ENCODE measurements at regions not wholly inside any gene's neighbourhood (a gene's known extent, or its start where the extent isn't known, plus 50 kb on each side); places are given as distances from the start of the nearest gene placed in this dataset.

DNA sequence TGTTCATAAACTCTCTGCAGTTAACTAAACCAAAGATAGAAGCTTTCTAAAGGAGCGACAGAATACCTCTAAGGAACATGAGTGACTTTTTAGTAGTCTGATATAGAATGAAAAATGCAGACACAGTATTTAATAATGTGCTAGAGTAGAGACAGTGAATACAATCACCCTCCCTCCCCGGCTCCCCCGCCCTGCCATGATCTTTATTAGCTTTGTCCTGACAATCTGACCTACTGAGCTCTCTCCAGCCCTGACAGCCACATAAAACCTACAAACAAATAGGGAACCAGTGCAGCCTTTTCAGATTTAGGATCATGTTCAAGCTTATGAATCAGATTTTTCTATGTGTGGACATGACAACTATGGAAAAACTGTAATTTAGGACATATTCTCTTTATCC, 777.6 kb upstream of the FANCL start:
- no peaks in the 10 kb centered on the region for H3K79me1 ChIP-seq (ENCODE audit: low read depth, low read length)
- H4K5ac ChIP-seq (ENCODE audit: insufficient read length, low read depth, low read length): no peak overlapping the region
- H3K79me2 ChIP-seq (ENCODE audit: control insufficient read depth in 1 of 2, insufficient read depth in 2 of 2, low read length in 2 of 2): no peaks in the 10 kb centered on the region
- H3K14ac ChIP-seq (ENCODE audit: insufficient read length): no peak overlapping the region
- no peaks in the 10 kb centered on the region for H3K23me2 ChIP-seq (ENCODE audit: low read depth, low read length)
- FAIRE-seq: no peak
- no peaks in the 10 kb centered on the region for H3K36me3 ChIP-seq (ENCODE audit: control insufficient read depth in 2 of 4, insufficient read depth in 4 of 4, low read length in 3 of 4)
- H2BK12ac ChIP-seq (ENCODE audit: low read depth, low read length): no peak overlapping the region
- 96% methylated on average over 3 of the region's 3 CpGs; no CpG with 5 or more reads in 1 of the 2 experiments for WGBS, 2 experiments (ENCODE audit: extremely low coverage in 1 of 2, insufficient coverage in 1 of 2, insufficient read length in 1 of 2, insufficient replicate concordance in 2 of 2, low coverage in 1 of 2, low lambda C conversion rate in 2 of 2, missing lambda C conversion rate in 1 of 2)
- no peak overlapping the region for H2AK5ac ChIP-seq (ENCODE audit: low read depth, low read length)
- no peak overlapping the region for H4K91ac ChIP-seq (replicated peaks; ENCODE audit: insufficient read length, low read length)
- no peak overlapping the region for H3K9ac ChIP-seq (replicated peaks in 1 of 4; ENCODE audit: extremely low read depth in 1 of 4, low read depth in 3 of 4, low read length in 3 of 4)
- H3K4me3 ChIP-seq (ENCODE audit: extremely low read depth in 1 of 4, insufficient read depth in 2 of 4, low read depth in 3 of 4, low read length in 4 of 4): no peak overlapping the region
- no peaks in the 10 kb centered on the region for H3K27me3 ChIP-seq (replicated peaks in 1 of 4; ENCODE audit: control insufficient read depth in 3 of 4, extremely low read depth in 1 of 4, insufficient read depth in 3 of 4, low read length in 3 of 4)
- H2BK20ac ChIP-seq (ENCODE audit: low read length): no peak overlapping the region
- CTCF ChIA-PET (ENCODE audit: partially characterized antibody): interaction anchor here (0.6 to 1.6 kb wide), 2 partner anchors 8 to 224 kb away, joined by 4 to 5 read pairs; no protein-coding TSS in a partner anchor
- H2BK15ac ChIP-seq (ENCODE audit: low read length): no peak overlapping the region
- H2AFZ ChIP-seq (ENCODE audit: low read length): no peak overlapping the region
- no peak overlapping the region for H3K18ac ChIP-seq (ENCODE audit: extremely low read depth, low read length)
- H3K4me1 ChIP-seq (replicated peaks in 1 of 4; ENCODE audit: control insufficient read depth in 3 of 4, insufficient read depth in 4 of 4, low read length in 3 of 4): no peaks in the 10 kb centered on the region
- no peak overlapping the region for H3K4me2 ChIP-seq (ENCODE audit: insufficient read depth in 1 of 2, low read depth in 2 of 2, low read length in 2 of 2)
- H2BK120ac ChIP-seq (replicated peaks; ENCODE audit: low read depth, low read length): no peak overlapping the region
- no peak overlapping the region for H3K4ac ChIP-seq (replicated peaks; ENCODE audit: insufficient read length, low read depth, low read length)
- H4K8ac ChIP-seq (ENCODE audit: extremely low read depth, insufficient read depth, low read length): no peak overlapping the region
- TF ChIP-seq HDAC2 (IDR thresholded peaks at IDR 0.05; ENCODE audit: borderline replicate concordance in 1 of 2, low read depth in 2 of 2, low read length in 2 of 2) (no peak), FOSL1 (IDR thresholded peaks at IDR 0.05; ENCODE audit: insufficient read depth, low read depth, low read length) (no peak), EGR1 (IDR thresholded peaks at IDR 0.05; ENCODE audit: borderline replicate concordance, low read depth, low read length) (no peak), SAP30 (IDR thresholded peaks at IDR 0.05; ENCODE audit: insufficient read depth, insufficient replicate concordance, low read length) (no peak), RXRA (IDR thresholded peaks at IDR 0.05; ENCODE audit: insufficient read depth, low read depth, low read length) (no peak), NRF1 (IDR thresholded peaks at IDR 0.05; ENCODE audit: low read depth, low read length) (no peak), TAF1 (IDR thresholded peaks at IDR 0.05; ENCODE audit: low read depth, low read length) (no peak), KDM4A (IDR thresholded peaks at IDR 0.05; ENCODE audit: low read depth, low read length, severe bottlenecking) (no peak), HDAC6 (IDR thresholded peaks at IDR 0.05; ENCODE audit: low read depth, low read length) (no peak), CREB1 (IDR thresholded peaks at IDR 0.05) (no peak), YY1 (IDR thresholded peaks at IDR 0.05; ENCODE audit: low read depth, low read length) (no peak), MAFK (IDR thresholded peaks at IDR 0.05; ENCODE audit: low read depth, low read length) (no peak), GTF2F1 (IDR thresholded peaks at IDR 0.05; ENCODE audit: borderline replicate concordance, low read depth, low read length) (no peak), KDM5A (IDR thresholded peaks at IDR 0.05; ENCODE audit: low read length) (no peak), SP2 (IDR thresholded peaks at IDR 0.05; ENCODE audit: low read length) (no peak)
- no peak for DNase-seq (ENCODE audit: low read depth in 1 of 2, low spot score in 2 of 2)
- H4K20me1 ChIP-seq (replicated peaks in 1 of 2; ENCODE audit: control insufficient read depth in 1 of 2, insufficient read depth in 2 of 2, low read length in 2 of 2): no peaks in the 10 kb centered on the region
- H2BK5ac ChIP-seq (ENCODE audit: low read depth, low read length): no peak overlapping the region
- no peaks in the 10 kb centered on the region for H3K9me3 ChIP-seq (ENCODE audit: insufficient read depth in 2 of 2, low read depth in 1 of 2, low read length in 1 of 2)
- H3K27ac ChIP-seq (ENCODE audit: low read depth, low read length): no peak overlapping the region
- H3K56ac ChIP-seq (replicated peaks; ENCODE audit: insufficient read length, low read depth, low read length): no peak overlapping the region
- POLR2A ChIA-PET (ENCODE audit: partially characterized antibody): no interaction called here
- H3K23ac ChIP-seq (ENCODE audit: insufficient read length): no peak overlapping the region
